ENCODE measurements at regions not wholly inside any gene's neighbourhood (a gene's known extent, or its start where the extent isn't known, plus 50 kb on each side); places are given as distances from the start of the nearest gene placed in this dataset.

DNA sequence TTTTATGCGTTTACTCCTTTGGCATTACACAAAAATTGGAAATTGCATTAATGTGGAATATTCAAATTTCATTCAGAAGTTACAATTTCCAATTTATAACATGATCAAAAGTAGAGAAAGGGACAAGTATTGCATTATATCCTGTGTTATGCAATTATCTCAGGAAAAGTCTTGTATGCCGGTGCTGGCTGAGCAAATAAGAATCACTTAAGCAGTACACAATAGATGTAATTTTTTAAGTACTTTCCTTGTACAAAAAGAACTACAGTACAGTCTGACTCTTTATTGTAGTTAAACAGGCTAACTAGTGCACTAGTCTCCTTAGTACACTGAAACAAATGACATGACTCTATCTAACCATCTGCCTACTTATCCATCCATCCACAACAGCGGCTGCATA is 493.2 kb upstream of the KCNMB2 start:
- no peaks in the 10 kb centered on the region for H3K9me3 ChIP-seq
- TF ChIP-seq, protein P1, sequence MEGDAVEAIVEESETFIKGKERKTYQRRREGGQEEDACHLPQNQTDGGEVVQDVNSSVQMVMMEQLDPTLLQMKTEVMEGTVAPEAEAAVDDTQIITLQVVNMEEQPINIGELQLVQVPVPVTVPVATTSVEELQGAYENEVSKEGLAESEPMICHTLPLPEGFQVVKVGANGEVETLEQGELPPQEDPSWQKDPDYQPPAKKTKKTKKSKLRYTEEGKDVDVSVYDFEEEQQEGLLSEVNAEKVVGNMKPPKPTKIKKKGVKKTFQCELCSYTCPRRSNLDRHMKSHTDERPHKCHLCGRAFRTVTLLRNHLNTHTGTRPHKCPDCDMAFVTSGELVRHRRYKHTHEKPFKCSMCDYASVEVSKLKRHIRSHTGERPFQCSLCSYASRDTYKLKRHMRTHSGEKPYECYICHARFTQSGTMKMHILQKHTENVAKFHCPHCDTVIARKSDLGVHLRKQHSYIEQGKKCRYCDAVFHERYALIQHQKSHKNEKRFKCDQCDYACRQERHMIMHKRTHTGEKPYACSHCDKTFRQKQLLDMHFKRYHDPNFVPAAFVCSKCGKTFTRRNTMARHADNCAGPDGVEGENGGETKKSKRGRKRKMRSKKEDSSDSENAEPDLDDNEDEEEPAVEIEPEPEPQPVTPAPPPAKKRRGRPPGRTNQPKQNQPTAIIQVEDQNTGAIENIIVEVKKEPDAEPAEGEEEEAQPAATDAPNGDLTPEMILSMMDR (IDR thresholded peaks at IDR 0.05): no peak

DNA sequence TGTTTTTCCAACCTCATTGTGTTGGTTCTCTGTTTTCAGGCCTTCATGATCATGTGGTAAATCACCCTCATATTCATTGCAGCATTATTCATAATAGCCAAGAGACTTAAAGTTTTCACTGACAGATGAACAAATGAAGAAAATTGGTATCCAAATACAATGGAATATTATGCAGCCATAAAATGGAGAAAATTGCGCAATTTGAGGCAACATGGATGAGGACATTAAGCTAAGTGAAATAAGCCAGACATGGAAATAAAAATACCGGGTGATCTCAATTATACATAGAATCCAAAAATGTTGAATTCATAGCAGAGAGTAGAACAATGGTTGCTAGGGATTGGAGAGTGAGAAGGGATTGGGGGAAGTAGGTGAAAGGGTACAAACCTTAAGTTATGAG is 491.9 kb upstream of the KCNMB2 start:
- Histone ChIP-seq H3K27me3 (no peaks in the 10 kb centered on the region), H3K4me1 (ENCODE audit: control insufficient read depth in 1 of 2, insufficient read depth in 1 of 2, low read depth in 1 of 2, low read length in 1 of 2) (no peaks in the 10 kb centered on the region), H3K27ac (no peak overlapping the region), H3K36me3 (no peaks in the 10 kb centered on the region), H3K9me3 (no peaks in the 10 kb centered on the region), H3K4me3 (ENCODE audit: low read depth in 1 of 2, low read length in 1 of 2) (no peak overlapping the region)
- TF ChIP-seq, protein P1 (IDR thresholded peaks at IDR 0.05): no peak

More for the DNA sequence above, 493.2 kb upstream of the KCNMB2 start:
- Histone ChIP-seq H3K4me3 (ENCODE audit: low read depth in 1 of 2, low read length in 1 of 2) (no peak overlapping the region), H3K27ac (no peak overlapping the region), H3K4me1 (ENCODE audit: control insufficient read depth in 1 of 2, insufficient read depth in 1 of 2, low read depth in 1 of 2, low read length in 1 of 2) (no peaks in the 10 kb centered on the region), H3K27me3 (no peaks in the 10 kb centered on the region), H3K36me3 (no peaks in the 10 kb centered on the region)

- Histone ChIP-seq H3K36me3 (no peaks in the 10 kb centered on the region), H3K27ac (no peak overlapping the region), H3K27me3 (no peaks in the 10 kb centered on the region), H3K4me3 (ENCODE audit: low read depth in 1 of 2, low read length in 1 of 2) (no peak overlapping the region), H3K4me1 (ENCODE audit: control insufficient read depth in 1 of 2, insufficient read depth in 1 of 2, low read depth in 1 of 2, low read length in 1 of 2) (no peaks in the 10 kb centered on the region), H3K9me3 (no peaks in the 10 kb centered on the region)
- TF ChIP-seq, protein P1 (IDR thresholded peaks at IDR 0.05): no peak
Observed at GRCh38 chr3:178047496-178047895, 488.7 kb upstream of the KCNMB2 start.

DNA sequence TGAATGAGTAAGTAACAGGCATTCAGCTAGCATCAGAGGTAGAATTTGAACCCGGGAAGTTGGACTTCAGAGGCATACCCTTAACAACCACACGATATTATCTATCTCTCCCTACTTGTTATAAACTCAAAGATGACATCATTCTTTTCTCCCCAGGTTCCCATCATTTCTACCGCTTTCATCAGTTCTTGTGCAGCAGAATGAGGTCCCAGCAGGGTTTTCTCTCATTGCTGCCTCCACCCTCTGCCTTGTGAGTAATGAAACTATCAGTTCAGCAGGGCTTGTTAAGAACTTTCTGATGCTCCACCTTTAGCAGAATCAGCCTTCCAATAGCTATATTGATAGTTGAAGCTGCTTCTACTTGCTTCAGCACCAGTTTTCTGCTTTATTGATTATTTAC is 487.5 kb upstream of the KCNMB2 start:
- H3K36me3 ChIP-seq: no peaks in the 10 kb centered on the region
- no peaks in the 10 kb centered on the region for H3K4me1 ChIP-seq (ENCODE audit: control insufficient read depth in 1 of 2, insufficient read depth in 1 of 2, low read depth in 1 of 2, low read length in 1 of 2)
- TF ChIP-seq, protein P1 (IDR thresholded peaks at IDR 0.05): no peak
- no peak overlapping the region for H3K4me3 ChIP-seq (ENCODE audit: low read depth in 1 of 2, low read length in 1 of 2)
- no peaks in the 10 kb centered on the region for H3K9me3 ChIP-seq
- no peaks in the 10 kb centered on the region for H3K27me3 ChIP-seq
- no peak overlapping the region for H3K27ac ChIP-seq

- H3K4me3 ChIP-seq (ENCODE audit: low read depth in 1 of 2, low read length in 1 of 2): no peak overlapping the region
- H3K27me3 ChIP-seq: no peaks in the 10 kb centered on the region
- TF ChIP-seq, protein P1 (IDR thresholded peaks at IDR 0.05): no peak
- H3K27ac ChIP-seq: no peak overlapping the region
- H3K36me3 ChIP-seq: no peaks in the 10 kb centered on the region
- no peaks in the 10 kb centered on the region for H3K9me3 ChIP-seq
- no peaks in the 10 kb centered on the region for H3K4me1 ChIP-seq (ENCODE audit: control insufficient read depth in 1 of 2, insufficient read depth in 1 of 2, low read depth in 1 of 2, low read length in 1 of 2)
Observed at GRCh38 chr3:178054471-178054870, 481.8 kb upstream of the KCNMB2 start.

DNA sequence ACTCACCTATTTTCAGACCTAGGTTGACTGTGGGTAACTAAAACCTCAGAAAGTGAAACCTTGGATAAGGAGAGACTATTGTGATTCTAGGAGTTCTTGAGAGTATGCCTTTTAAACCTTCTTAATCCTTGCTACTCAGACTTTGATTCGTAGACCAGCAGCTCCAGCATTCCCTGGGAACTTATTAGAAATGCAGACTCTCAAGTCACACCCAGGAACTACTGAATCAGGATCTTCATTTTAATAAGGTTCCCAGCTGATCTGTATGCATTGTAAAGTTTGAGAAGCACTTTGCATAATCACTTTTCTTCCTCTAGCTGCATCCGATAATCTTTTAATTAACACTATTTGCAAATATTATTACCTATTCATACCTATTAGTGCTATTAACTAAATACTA is 480.3 kb upstream of the KCNMB2 start:
- H3K4me1 ChIP-seq (ENCODE audit: control insufficient read depth in 1 of 2, insufficient read depth in 1 of 2, low read depth in 1 of 2, low read length in 1 of 2): no peaks in the 10 kb centered on the region
- H3K4me3 ChIP-seq (ENCODE audit: low read depth in 1 of 2, low read length in 1 of 2): no peak overlapping the region
- no peaks in the 10 kb centered on the region for H3K36me3 ChIP-seq
- no peaks in the 10 kb centered on the region for H3K27me3 ChIP-seq
- no peaks in the 10 kb centered on the region for H3K9me3 ChIP-seq
- TF ChIP-seq, protein P1 (IDR thresholded peaks at IDR 0.05): no peak
- no peak overlapping the region for H3K27ac ChIP-seq
